HG03135 (cell line): ENCODE measurements at regions not wholly inside any gene's neighbourhood (a gene's known extent, or its start where the extent isn't known, plus 50 kb on each side); places are given as distances from the start of the nearest gene placed in this dataset.
"Not testable (repeated sequence)": the region's sequence is repeated elsewhere in the genome, so short reads cannot be mapped to it uniquely, and the experiment has no call there.

Experiments
- ATAC-seq: cut with Tn5 transposase; IDR thresholded peaks from one replicate; pipeline ENCODE4 v1.9.1; 2021; ENCODE audit warnings: mild to moderate bottlenecking, moderate library complexity; ENCODE audit not compliant: unreplicated experiment

DNA sequence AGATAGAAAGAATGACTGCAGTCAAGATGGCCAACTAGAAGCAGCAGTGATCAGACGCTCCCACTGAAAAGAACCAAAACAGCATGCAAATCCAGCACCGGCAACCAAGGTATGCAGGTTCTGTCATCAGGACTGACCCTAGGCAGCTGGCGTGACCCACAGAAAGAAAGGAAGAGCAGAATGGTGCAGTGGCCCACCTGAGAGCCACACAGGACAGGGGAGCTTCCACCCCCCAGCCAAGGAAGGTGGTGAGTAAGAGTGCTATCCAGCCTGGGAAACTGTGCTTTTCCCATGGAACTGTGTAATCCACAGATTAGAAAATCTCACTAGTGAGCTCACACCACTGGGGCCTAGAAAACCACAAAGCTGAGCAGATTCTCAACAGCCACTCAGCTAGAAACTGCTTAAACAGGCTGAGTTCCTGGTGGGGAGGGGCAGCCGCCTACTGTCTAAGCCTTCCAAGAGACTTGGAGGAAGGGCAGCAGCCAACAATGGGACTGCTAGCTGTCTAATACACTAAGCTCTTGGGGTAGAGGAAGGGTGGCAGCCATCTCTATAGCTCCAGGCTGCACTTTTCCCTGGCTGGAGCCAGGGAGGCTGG is 127.9 kb downstream of the EVA1A start:
- peak; percentile 87 for ATAC-seq

DNA sequence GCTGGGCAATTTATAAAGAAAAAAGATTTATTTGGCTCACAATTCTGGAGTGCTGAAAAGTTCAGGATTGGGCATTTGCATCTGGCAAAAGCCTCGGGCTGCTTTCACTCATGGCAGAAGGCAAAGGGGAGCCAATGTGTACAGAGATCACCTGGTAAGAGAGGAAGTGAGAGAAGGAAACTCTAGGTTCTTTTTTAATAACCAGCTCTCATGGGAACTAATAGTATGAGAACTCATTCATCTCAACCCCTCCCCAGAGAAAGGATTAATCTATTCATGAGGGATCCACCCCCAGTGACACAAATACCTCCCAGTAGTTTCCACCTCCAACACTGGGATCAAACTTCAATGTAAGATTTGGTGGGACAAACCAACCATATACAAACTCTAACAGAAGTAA is 129.0 kb downstream of the EVA1A start:
- ATAC-seq, result peak; percentile 64

DNA sequence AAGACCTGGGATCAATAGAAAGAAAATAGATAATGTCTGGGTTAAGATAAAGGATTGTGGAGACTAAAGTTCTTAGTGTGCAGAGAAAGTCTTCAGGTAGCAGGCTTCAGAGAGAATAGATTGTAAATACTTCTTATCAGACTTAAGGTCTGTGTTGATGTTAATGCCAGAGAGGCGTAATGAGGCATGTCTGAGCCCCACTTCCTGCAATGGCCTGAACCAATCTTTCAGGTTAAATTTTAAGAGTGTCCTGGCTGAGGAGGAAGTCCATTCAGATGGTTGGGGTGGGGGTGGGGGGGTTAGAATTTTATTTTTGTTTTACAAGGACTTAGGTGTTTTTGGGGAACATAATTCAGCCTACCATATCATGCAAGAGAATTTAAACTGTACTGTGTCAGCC is 129.5 kb downstream of the EVA1A start:
- ATAC-seq, result no peak

DNA sequence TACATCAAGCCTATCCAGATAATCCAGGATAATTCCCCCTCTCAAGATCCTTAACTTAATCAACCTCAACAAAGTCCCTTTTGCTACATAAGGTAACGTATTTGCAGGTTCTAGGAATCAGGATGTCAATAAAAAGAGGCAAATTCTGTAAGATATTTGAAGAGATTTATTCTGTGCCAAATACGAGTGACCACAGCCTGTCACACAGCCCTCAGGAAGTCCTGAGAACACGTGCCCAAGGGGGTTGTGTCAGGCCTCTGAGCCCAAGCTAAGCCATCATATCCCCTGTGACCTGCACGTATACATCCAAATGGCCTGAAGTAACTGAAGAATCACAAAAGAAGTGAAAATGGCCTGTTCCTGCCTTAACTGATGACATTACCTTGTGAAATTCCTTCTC is 130.3 kb downstream of the EVA1A start:
- not testable (repeated sequence) for ATAC-seq

DNA sequence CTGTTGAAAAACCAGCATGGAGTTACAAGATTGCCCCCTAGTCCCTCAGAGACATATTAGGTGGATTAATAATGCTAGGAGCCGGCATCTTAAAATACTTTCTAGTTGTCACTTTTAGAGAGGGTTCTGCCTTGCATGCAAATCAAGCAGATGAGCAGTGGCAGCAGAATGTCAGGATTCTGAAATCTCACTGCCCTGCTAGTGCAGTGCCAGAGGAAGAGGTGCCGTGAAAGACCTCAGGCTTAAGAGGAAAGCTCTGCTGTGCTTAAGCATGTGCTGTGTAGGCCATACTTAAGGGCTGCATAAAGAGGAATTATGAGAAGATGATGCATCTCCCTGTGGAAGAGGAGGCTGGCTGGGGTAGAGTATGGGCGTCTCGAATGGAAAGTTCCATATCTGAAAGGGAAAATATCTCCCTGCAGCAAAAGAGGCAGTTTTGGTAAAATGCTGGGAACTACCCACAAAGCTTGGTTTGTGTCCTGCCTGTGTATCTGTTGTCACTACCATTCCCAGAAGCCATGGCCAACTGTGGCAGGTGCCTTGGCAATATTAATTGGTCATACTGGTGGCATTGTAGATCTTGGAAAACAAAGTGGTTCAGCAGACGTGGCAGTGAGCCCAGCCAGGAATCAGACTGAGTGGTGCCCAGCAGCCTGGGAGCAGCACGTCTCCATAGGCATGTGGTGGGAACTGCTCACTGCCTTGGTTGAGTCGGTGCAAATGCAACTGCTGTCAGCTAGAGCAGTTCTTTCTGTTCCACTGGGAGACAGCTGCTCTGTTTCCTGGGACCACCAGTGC is 131.9 kb downstream of the EVA1A start:
- no peak for ATAC-seq

DNA sequence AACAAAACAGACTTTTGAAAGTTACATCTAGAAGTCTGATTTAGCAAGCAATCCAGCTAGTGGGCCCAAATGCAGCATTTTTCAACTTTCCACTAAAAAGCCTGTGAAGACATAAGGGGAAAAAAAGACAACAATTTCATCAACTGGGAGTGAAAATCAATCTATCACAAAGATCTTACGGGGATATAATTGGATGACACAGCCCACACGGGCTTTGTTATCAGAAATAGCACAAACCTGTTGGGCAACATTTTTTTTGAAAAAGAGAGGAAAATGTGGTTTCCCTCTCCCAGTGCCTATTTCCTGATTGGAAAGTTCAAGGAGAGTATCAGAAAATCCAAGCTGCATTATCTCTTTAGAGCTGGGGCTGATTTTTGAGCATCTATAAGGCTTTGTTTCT is 132.7 kb downstream of the EVA1A start:
- no peak for ATAC-seq

DNA sequence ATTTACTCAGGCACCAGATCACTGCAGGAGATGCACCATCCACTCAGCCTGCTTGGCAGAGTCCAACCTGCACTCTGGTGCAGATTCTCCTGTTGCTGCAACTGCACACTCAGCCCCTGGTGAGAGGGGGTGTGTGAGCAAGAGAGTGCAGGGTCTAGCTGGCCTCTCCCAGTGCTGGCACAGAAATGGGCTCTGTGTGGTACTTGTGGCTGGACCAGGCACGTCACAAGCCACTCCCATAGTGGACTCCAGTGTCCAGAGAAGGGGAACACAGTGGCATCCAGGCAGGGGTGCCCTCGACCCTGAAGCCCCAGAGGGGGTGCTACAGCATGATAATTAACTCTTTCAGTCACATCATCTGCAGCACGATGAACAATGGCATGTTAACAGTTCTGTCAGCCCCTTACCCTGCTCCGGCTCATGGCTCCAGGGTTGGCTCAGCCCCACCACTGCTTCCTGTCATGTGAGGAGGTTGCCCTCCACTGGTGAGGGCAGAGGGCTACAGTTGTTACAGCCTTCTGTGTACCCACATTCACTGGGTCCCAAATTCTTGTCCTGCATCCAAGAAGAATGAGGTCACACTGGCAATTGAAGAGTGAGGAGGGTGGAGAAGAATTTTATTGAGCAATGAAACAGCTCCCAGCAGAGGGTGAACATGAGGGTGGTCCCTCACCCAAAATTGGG is 135.7 kb downstream of the EVA1A start:
- no peak for ATAC-seq

DNA sequence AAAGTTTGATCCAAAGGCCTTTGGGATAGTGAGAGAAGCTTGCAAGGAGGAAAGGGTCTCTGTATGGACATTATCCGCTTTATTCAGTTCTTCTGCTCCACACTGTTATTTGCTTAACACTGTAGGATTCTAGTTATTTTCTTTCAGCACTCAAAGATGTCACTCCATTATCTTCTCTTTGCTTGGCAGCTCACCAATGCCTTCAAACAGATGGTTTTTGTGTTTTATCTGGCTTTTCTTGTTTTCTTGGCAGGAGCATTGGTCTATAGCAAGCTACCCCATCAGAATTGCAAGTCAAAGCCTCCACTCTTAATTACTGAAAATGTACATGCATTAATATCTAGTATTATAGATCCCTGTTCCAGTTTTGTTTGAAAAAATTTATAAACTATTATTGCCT is 138.8 kb downstream of the EVA1A start:
- ATAC-seq, result no peak

DNA sequence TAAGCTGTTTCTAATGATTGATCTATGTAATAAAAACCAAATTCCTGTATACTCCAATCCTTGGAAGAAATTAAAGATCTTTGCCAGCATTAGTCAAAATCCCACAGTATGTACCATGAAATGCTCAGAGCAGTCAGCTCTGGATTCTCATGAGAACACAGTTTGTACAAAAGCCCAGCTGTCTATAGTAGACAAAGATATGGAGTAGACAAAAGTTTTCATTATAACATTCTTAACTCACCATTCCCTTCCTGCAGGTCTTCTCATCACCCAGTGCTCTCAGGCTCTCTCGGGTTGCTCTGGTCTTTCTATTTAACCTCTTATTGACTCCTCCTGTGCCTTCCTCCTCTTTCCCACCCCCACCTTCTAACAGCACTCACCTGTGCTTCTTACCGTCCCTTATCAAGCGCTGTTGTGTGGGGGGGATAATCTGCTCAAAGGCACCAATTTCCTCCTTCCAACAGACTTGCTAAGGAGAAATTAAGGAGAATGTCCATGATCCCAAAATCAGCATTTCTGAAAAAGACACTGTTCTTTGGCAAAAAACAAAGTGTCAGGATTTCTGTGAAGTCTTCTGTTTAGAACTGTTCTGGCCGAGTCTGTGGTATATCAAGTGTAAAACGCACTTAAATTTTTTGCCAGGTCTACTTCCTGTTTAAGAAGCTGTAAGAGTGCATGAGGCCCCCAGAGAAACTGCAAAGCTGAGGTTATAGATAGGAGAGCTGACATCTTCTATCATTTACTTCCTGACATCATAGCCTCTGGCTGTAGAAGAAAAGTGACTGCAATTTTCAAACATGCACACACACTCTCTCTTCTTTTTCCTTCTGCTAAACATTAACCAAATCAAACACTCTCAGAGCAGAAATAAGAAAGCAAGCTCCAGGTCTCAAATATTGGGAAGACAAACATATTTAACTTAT is 144.1 kb downstream of the EVA1A start:
- ATAC-seq, result peak; percentile 83

DNA sequence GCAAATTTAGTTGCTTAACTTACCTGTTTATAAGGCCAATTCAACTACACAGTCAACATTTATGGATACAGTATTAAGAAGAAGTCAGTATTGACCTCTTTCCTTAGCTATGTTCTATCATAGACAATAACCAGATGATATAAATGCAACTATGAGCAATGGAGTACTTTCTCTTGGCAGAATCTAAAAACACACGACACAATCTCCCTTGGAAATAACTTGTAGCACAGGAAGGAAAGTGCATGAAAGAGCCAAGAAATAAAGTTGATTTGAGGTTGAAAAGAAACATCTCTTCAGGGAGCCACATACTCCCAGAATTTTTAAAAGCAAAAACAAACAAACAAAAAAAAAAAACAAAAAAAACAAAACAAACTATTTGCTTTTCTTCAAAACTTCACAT is 145.0 kb downstream of the EVA1A start:
- ATAC-seq, result no peak

DNA sequence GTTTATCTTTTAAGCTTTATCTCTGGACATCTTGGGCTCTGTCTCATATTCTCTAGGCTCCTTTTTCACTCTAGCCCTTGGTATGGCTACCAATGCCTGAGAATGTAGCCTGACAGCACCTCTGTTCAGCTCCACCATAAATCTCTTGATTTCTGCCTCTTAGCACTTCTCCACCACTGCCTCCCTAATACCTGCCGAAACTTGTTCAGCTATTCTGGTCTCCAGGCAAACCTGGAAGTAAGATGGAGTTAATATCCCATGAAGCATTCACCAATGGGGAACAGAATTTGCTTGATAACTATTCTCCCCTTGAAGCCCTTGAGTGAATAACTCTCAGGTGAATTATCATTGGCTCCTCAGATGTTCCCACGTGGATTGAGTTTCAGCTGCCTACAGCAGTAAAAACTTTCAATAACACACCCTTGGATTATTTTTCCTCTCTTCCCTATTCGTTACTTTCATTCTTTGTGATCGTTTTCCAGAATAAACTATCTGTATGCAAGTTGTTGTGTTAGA is 145.6 kb downstream of the EVA1A start:
- ATAC-seq, result no peak

DNA sequence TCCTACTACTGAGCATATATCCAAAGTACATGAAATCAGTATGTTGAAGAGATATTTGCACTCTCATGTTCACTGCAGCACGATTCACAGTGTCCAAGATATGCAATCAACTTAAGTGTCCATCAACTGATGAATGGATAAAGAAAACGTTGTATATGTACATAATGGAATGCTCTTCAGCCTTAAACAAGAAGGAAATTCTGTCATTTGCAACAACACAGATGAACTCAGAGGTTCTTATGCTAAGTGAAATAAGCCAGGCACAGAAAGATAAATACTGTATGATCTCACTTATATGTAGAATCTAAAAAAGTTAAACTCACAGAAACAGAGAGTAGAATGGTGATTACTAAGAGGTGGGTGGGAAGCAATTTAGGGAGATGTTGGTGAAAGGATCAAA is 149.2 kb downstream of the EVA1A start:
- ATAC-seq, result no peak

DNA sequence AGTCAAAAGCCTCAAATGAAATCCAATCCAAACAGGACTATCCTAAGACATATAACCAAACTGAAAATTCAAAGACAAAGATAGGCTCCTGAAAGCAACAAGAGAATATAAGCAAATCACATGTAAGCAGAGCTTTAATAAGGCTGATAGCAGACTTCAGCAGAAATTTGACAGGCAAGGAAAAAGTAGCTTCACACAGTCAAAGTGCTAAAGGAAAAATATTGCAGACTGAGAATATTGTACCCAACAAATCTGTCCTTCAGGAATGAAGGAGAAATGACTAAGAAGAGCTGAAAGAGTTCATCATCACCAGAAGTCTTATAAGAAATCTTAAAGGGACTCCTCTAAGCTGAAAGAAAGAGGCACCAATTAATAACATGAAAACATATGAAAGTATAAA is 150.0 kb downstream of the EVA1A start:
- no peak for ATAC-seq

DNA sequence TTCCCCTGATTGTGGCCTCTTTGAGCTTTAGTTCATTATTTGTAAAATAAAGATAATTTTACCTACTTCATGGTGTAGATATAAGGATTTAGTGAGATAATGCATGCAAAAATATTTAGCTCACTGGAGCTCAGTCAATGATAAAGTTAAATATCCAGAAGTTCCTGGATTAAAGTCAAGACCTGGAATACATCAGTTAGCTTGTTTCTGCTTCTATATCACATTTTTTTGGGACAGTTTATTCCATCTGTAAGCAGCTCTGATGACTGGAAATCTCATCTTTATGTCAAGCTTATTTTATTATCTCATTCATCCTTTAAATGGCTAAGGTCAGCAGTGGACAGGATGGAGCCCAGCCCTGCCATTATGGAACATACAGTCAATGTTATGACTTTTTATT is 152.0 kb downstream of the EVA1A start:
- no peak for ATAC-seq

DNA sequence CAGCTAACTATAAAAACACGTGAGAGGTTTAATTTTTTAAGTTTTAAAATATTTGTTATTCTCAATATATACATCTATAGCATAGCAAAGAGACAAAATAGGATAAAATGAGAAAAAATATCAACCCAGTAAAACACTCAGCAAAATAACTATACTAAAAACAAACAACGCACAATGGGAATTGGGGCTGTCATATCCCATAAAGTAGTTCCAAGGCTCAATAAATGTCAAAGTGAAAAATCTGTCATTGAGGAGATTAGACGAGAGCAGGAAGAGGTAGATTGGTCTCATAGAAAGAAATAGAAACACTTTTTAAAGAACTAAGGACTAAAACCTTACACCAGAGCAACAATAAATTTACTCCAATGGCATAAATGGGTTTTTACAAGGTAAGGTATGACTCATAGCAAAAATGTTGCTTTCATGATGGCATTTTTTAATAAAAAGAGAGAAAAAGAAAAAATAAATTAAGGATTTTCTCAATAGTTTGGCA is 153.7 kb downstream of the EVA1A start:
- no peak for ATAC-seq

DNA sequence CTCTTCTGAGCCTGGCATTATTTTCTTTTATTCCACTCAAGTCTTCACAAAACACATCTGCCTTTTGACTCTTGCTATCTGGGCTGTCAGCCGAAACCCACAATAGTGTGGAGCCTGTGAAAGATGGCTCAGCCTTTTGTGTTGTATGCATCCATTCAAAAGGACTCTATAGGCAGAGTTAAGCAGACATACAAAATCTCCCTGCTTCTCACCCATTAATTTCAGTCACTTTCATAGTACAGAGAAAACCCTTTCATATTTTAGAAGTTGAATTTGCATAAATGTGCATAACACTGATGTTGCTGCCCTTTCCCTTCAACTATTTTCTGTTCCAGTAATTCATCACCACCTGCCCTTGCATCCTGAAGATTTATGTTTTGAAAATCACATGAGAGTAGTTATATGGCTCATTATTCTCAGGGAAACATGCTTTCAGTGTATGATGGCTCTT is 154.6 kb downstream of the EVA1A start:
- ATAC-seq, result no peak

DNA sequence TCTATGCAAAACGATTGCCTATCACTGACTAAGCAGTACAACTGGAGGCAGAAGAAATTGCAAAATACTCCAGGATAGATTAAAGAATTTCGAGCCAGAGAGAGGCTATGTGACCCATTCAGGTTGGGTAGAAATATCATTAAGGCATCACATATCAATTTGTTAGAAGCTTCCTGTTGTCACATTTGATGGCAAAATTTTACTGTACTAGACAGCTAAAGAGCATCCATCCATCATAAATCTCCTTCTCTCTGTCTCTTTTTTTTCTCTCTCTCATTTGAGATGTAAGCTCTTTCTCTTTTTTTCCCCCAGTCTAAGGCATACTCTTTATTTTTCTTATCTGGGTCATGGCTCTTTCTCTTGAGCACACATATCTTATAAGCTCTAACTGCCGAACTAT is 155.7 kb downstream of the EVA1A start:
- ATAC-seq, result no peak

DNA sequence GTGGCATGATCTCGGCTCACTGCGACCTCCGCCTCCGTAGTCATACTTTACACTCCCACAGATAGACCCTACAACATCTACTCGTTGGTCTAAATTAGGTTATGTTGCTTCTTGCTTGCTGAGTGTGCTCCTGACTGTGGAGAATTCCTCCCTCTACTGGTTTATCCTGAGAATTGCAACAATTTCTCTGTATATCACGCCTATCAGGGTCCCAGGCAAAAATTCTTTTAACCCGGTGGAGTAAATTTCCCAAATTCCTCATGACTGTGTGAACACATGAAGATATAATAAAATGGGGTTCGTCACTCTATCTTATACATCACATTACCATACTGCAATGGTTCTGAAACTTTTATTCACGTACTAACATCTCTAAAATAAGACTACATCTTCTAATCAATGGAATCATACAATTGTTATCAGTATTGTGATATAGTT is 156.7 kb downstream of the EVA1A start:
- ATAC-seq, result peak; percentile 81

DNA sequence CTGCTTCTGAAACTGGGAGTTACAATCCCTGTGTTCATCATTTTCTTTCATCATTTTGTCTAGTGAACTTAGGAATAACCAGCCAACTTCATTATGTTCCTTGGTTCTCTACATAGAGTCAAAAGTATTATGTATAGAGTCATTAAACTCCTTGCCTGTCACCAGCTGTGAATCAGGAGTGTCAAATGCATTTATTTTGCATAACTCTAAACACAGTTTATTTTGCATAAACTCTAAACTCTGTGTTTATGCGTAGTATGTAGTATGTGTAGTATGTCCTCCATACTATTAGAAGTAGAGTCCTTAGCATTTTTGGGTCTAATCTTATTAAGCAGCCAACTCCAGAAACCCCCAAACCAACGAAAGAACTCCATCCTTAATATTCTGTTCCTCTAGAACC is 164.4 kb downstream of the EVA1A start:
- ATAC-seq, result no peak

DNA sequence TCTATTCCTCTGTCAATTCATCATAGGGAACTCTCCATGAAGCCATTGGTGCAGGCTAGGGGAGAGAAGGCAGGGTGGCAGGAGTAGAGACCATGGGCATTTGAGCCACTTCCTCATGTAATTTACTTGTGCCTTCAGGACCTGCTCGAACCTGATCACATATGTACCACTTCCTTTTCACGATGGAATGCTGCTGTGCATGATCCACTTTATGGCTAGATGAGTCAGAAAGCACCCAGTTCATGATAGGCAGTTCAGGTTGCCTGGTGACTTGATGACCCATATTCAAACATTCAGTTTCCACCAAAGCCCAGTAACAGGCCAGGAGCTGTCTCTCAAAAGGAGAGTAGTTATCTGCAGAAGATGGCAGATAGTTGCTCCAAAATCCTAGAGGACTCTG is 166.0 kb downstream of the EVA1A start:
- ATAC-seq, result not testable (repeated sequence)

DNA sequence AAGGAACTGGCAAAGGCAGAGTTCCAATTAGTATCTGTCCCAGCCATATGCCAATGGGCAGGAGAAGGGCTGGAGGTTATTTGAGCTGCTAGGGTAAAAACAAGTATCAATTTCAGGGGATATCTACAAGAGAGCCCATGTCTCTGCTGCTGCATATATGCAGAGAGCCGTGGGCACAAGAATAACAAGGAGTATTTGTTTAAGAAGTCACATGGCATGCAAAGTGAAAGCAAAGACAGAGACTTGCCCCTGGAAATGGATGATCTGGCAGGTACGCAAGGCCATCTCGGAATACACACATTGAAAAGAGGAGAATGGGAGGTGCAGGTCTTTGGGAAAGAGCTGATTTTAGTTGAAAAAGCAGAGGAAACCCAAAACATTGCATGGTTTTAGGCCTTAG is 170.6 kb downstream of the EVA1A start:
- no peak for ATAC-seq
